ENCODE measurements at regions not wholly inside any gene's neighbourhood (a gene's known extent, or its start where the extent isn't known, plus 50 kb on each side); places are given as distances from the start of the nearest gene placed in this dataset.

GRCh38 chr17:69605571-69605970 lies 191.1 kb downstream of the MAP2K6 start:
- H3K36me3 ChIP-seq (ENCODE audit: insufficient read depth, low read depth, low read length): no peaks in the 10 kb centered on the region
- no peak overlapping the region for H3K4me3 ChIP-seq (ENCODE audit: low read length)
- H3K27me3 ChIP-seq (ENCODE audit: insufficient read depth, low read length): no peaks in the 10 kb centered on the region
- H3K9me3 ChIP-seq (ENCODE audit: insufficient read depth, low read depth, low read length): no peaks in the 10 kb centered on the region
- H3K4me1 ChIP-seq (ENCODE audit: insufficient read depth, low read length): peaks cover 5% of the 10 kb centered on the region; the same call in 1 of the 2 replicates
- H3K27ac ChIP-seq (ENCODE audit: low read length): no peak overlapping the region
- no peak overlapping the region for H3K9ac ChIP-seq (ENCODE audit: low read depth, low read length)

DNA sequence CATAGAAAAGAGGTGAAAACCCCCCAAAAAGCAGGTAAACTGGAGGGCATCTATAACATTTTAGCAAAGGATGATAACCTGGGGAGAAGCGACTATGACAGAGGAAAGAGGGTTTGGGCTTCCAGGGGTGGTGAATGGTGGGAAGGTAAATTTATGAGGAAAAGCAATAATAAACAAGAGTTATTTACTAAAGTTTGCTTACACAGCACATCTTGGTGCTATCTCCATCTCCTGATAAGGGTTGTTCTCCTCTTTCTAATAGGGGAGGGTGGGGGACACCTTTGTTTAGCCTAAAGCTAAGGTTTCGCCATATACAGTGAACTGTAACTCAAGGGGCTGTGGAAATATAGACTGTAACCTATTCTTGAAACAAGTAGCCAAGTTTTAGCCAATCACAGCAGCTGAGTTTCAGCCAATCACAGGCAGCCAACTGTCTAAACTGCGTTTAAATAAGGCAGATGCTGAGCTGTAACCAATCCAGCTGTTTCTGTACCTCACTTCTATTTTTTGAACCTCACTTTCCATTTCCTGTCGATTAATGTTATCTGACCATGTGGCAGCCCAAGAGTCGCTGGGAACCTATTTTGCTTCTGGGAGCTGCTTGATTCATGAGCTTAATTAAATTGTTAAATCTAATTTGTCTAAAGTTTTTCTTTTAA lies 191.8 kb downstream of the MAP2K6 start:
- Histone ChIP-seq H3K36me3 (ENCODE audit: insufficient read depth, low read depth, low read length) (no peaks in the 10 kb centered on the region), H3K9ac (ENCODE audit: low read depth, low read length) (no peak overlapping the region), H3K4me1 (ENCODE audit: insufficient read depth, low read length) (peaks cover 5% of the 10 kb centered on the region; the same call in 1 of the 2 replicates), H3K27ac (ENCODE audit: low read length) (no peak overlapping the region), H3K9me3 (ENCODE audit: insufficient read depth, low read depth, low read length) (no peaks in the 10 kb centered on the region), H3K27me3 (ENCODE audit: insufficient read depth, low read length) (no peaks in the 10 kb centered on the region), H3K4me3 (ENCODE audit: low read length) (no peak overlapping the region)

- Histone ChIP-seq H3K9ac (ENCODE audit: low read depth, low read length) (peak overlapping the region; percentile 39; the same call in 1 of the 2 replicates), H3K36me3 (ENCODE audit: insufficient read depth, low read depth, low read length) (no peaks in the 10 kb centered on the region), H3K27ac (ENCODE audit: low read length) (peak overlapping the region; percentile 15), H3K4me1 (ENCODE audit: insufficient read depth, low read length) (peaks cover 5% of the 10 kb centered on the region; the same call in 1 of the 2 replicates), H3K9me3 (ENCODE audit: insufficient read depth, low read depth, low read length) (no peaks in the 10 kb centered on the region), H3K4me3 (ENCODE audit: low read length) (no peak overlapping the region), H3K27me3 (ENCODE audit: insufficient read depth, low read length) (no peaks in the 10 kb centered on the region)
Measured at GRCh38 chr17:69607162-69607834, 192.8 kb downstream of the MAP2K6 start.

GRCh38 chr17:69608141-69608540 lies 193.6 kb downstream of the MAP2K6 start:
- H3K9ac ChIP-seq (ENCODE audit: low read depth, low read length): no peak overlapping the region
- no peak overlapping the region for H3K27ac ChIP-seq (ENCODE audit: low read length)
- H3K9me3 ChIP-seq (ENCODE audit: insufficient read depth, low read depth, low read length): no peaks in the 10 kb centered on the region
- no peaks in the 10 kb centered on the region for H3K27me3 ChIP-seq (ENCODE audit: insufficient read depth, low read length)
- H3K4me1 ChIP-seq (ENCODE audit: insufficient read depth, low read length): peaks cover 5% of the 10 kb centered on the region; the same call in 1 of the 2 replicates
- H3K36me3 ChIP-seq (ENCODE audit: insufficient read depth, low read depth, low read length): no peaks in the 10 kb centered on the region
- H3K4me3 ChIP-seq (ENCODE audit: low read length): no peak overlapping the region

DNA sequence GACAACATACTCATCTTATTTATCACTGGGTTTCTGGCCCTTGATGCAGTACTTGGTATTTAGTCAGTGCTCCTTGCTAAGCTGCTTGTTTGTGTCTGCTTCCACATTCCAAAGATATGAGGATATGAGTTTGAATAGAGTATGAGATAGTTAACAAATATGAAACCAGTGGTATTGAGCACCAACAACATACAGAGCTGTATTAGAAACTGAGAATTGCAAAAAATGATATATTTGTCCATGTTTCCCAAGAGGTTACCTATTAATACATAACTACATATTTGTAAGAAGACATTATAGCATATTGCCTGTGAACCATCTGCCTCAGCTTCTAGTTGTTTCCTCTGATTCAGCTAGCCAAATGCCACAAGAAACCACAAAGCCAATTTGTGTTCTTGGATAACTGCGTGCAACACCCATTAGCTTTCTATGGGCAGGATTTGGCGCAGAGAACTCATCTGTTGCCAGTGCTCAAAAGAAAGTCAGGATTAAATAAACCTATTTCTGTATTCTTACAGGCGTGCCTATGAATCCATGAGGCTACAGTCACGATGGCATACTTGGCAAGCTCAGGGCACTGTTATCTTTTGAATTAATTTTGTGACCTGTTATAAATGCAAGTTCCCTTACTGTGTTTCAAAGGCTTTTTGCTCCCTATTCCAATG lies 194.4 kb downstream of the MAP2K6 start:
- Histone ChIP-seq H3K27me3 (ENCODE audit: insufficient read depth, low read length) (no peaks in the 10 kb centered on the region), H3K9me3 (ENCODE audit: insufficient read depth, low read depth, low read length) (no peaks in the 10 kb centered on the region), H3K36me3 (ENCODE audit: insufficient read depth, low read depth, low read length) (no peaks in the 10 kb centered on the region), H3K4me3 (ENCODE audit: low read length) (no peak overlapping the region), H3K27ac (ENCODE audit: low read length) (no peak overlapping the region), H3K9ac (ENCODE audit: low read depth, low read length) (no peak overlapping the region), H3K4me1 (ENCODE audit: insufficient read depth, low read length) (peaks cover 5% of the 10 kb centered on the region; the same call in 1 of the 2 replicates)

- Histone ChIP-seq H3K9me3 (ENCODE audit: insufficient read depth, low read depth, low read length) (no peaks in the 10 kb centered on the region), H3K4me1 (ENCODE audit: insufficient read depth, low read length) (peaks cover 5% of the 10 kb centered on the region; the same call in 1 of the 2 replicates), H3K27ac (ENCODE audit: low read length) (no peak overlapping the region), H3K9ac (ENCODE audit: low read depth, low read length) (no peak overlapping the region), H3K27me3 (ENCODE audit: insufficient read depth, low read length) (no peaks in the 10 kb centered on the region), H3K4me3 (ENCODE audit: low read length) (no peak overlapping the region), H3K36me3 (ENCODE audit: insufficient read depth, low read depth, low read length) (no peaks in the 10 kb centered on the region)
Measured at GRCh38 chr17:69609473-69610305, 195.2 kb downstream of the MAP2K6 start.

- Histone ChIP-seq H3K27me3 (ENCODE audit: insufficient read depth, low read length) (no peaks in the 10 kb centered on the region), H3K9ac (ENCODE audit: low read depth, low read length) (no peak overlapping the region), H3K9me3 (ENCODE audit: insufficient read depth, low read depth, low read length) (peaks cover 33% of the 10 kb centered on the region; the same call in 1 of the 2 replicates), H3K27ac (ENCODE audit: low read length) (no peak overlapping the region), H3K36me3 (ENCODE audit: insufficient read depth, low read depth, low read length) (no peaks in the 10 kb centered on the region), H3K4me1 (ENCODE audit: insufficient read depth, low read length) (no peaks in the 10 kb centered on the region), H3K4me3 (ENCODE audit: low read length) (no peak overlapping the region)
Measured at GRCh38 chr17:69620363-69620762, 205.9 kb downstream of the MAP2K6 start.

DNA sequence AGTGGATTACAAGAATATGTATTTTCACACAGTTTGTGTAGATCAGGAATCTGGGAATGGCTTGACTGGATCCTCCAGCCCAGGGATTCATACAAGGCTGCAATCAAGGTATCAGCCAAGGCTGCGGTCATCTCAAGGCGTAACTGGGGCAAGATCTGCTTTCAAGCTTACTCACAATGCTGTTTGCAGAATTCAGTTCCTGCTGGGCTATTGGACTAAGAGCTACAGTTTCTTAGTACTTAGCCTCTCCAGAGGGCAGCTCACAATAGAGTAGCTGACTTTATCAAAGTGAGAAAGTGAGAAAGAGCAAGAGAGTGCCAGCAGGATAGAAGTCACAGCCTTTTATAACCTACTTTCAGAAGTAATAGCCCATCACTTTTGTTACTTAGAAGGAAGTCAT lies 211.0 kb downstream of the MAP2K6 start:
- peaks cover 17% of the 10 kb centered on the region; the same call in 1 of the 2 replicates for H3K9me3 ChIP-seq (ENCODE audit: insufficient read depth, low read depth, low read length)
- no peak overlapping the region for H3K27ac ChIP-seq (ENCODE audit: low read length)
- no peaks in the 10 kb centered on the region for H3K27me3 ChIP-seq (ENCODE audit: insufficient read depth, low read length)
- H3K4me3 ChIP-seq (ENCODE audit: low read length): no peak overlapping the region
- no peak overlapping the region for H3K9ac ChIP-seq (ENCODE audit: low read depth, low read length)
- no peaks in the 10 kb centered on the region for H3K4me1 ChIP-seq (ENCODE audit: insufficient read depth, low read length)
- no peaks in the 10 kb centered on the region for H3K36me3 ChIP-seq (ENCODE audit: insufficient read depth, low read depth, low read length)

DNA sequence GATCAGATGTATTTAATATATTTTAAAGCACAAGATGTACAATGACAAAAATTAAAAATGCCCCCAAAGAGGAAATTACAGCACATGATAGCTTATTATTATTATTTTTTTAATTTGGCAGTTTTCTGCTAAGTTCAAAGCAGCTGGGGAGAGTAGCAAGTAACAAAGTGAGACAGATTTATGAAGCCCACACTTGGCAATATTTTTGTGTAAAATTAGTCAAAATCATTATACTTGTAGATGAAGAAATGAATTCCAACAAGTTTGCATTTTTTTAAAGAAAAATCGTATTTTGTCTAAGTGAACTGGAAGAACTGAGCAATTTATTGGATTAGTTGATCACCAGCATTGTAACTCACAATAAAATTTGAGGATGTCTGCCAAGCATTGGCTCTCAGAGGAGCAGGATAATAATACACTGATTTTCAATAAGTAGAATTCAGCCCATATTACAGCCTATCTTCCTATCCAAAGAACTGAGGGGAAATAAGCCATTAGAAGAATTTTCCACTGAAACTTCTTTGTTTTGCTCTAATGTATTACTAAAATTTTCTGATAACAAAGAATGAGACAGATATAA lies 215.6 kb downstream of the MAP2K6 start:
- no peak overlapping the region for H3K27ac ChIP-seq (ENCODE audit: low read length)
- H3K36me3 ChIP-seq (ENCODE audit: insufficient read depth, low read depth, low read length): no peaks in the 10 kb centered on the region
- no peaks in the 10 kb centered on the region for H3K9me3 ChIP-seq (ENCODE audit: insufficient read depth, low read depth, low read length)
- no peaks in the 10 kb centered on the region for H3K27me3 ChIP-seq (ENCODE audit: insufficient read depth, low read length)
- no peak overlapping the region for H3K9ac ChIP-seq (ENCODE audit: low read depth, low read length)
- H3K4me3 ChIP-seq (ENCODE audit: low read length): no peak overlapping the region
- H3K4me1 ChIP-seq (ENCODE audit: insufficient read depth, low read length): no peaks in the 10 kb centered on the region

DNA sequence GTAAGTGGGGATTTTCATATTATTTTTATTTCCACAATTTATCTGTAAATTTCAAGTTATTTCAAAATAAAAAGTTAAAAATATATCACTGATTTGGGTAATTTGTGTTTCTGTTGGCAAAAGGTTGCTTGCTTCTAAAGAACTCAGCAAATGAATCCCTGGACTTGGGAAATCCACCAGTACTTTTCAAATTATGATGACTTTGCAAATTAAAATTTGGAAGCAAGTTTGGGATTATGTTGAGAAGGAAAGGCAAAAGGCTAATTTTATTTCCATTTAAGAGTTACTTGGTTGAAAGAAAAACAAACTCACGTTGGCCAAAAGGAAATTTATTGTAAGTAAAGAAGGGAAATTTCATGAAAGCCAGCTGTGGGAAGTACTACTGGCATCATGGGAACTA lies 220.3 kb downstream of the MAP2K6 start:
- Histone ChIP-seq H3K27me3 (ENCODE audit: insufficient read depth, low read length) (no peaks in the 10 kb centered on the region), H3K36me3 (ENCODE audit: insufficient read depth, low read depth, low read length) (no peaks in the 10 kb centered on the region)

More for the DNA sequence above, 220.3 kb downstream of the MAP2K6 start:
- no peaks in the 10 kb centered on the region for H3K9me3 ChIP-seq (ENCODE audit: insufficient read depth, low read depth, low read length)
- no peaks in the 10 kb centered on the region for H3K4me1 ChIP-seq (ENCODE audit: insufficient read depth, low read length)
- no peak overlapping the region for H3K27ac ChIP-seq (ENCODE audit: low read length)
- H3K4me3 ChIP-seq (ENCODE audit: low read length): no peak overlapping the region
- H3K9ac ChIP-seq (ENCODE audit: low read depth, low read length): no peak overlapping the region
